Umbilical cord (tissue), 1 donor: ENCODE measurements at regions not wholly inside any gene's neighbourhood (a gene's known extent, or its start where the extent isn't known, plus 50 kb on each side); places are given as distances from the start of the nearest gene placed in this dataset.

Experiments
- DNase-seq: peaks from one replicate; pipeline ENCODE4 v3.0.0-alpha.2; 2015; ENCODE audit warnings: low spot score

DNA sequence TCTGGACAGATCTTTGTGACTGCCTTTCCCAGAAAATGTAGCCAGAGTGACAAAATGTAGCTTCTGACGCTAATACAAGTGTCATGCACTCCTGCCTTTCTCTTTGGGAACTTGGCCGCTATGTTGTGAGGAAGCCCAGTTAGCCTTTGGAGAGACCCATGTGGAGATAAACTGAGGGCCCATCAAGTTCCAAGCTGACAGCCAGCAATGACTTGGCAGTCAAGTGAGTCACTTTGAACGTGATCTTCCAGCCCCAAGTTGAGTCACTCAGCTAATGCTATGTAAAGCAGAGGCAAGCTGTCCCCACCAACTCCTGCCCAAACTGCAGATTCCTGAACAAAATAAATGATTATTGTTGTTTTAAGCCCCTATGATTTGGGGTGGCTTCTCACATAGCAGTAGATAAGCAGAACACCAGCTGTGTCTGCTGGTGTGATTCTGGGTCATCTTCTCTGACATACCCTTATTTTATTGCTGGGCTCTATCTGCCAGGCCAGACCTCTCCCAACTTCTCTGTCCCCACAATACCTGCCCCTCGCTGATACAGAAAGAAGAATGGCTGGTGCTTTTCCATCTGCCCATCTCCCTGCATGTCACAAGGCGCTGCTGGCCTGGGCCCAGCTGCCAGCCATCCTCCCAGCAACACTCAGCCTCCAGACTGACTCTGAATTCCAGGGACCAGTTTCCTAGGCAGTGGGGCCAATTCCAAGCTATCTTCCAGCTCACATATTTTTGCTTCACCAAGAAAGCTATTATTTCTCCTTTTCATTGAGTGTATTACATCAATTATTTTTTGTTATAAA lies 274.8 kb downstream of the LRFN2 start:
- no peak for DNase-seq

DNA sequence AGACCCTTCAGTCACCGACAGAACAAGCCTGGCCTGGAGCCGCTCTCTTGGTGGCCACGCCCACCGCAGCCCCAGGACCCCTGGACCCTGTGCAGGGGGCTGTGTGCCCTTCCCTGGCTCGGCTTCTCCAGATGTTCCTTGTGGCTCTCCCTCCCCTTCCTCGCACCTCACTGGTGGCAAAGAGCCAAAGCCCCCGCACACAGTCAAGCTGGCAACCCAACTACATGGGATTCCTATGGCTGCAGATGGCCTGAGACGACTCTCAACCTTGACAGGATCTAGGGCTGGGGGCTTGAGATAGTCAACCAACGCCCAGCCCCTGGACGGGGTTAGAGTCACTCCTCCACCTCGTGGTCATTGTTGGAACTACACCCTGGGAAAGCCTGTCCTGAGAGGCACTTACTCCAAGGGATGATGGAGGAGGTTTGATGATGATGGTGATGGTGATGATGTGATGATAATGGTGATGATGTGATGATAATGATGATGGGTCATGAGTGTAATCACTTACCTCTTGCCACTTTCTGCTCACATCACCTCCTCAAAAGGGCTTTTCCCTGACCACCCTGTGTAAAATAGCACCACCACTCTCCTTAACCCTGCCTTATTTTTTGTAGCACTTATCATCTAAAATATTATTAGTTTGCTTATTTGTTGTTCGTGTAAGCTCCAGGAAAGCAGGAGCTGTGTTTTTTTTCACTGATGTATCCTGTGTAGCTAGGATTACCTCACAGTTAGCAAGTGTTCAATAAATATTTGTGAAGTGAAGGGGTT lies 278.4 kb downstream of the LRFN2 start:
- peak; percentile 40 for DNase-seq

DNA sequence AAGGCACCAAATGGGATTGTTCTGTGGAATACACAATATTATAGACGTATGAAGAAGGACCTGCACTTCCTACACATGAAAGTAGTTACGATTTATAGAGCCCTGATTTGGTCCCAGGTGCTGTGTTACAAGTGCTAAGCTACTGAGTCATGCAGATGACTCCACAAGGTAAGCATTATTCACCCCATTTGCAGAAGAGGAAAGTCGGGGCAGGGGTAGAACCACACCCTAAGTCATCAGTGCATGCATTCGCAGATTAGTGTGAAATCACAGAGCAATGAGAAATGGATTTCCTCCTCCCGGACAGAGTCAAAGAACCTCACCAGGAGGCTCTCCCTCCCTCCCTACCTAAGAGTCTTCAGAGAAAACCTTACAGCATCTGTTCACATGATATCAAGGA lies 279.5 kb downstream of the LRFN2 start:
- no peak for DNase-seq

DNA sequence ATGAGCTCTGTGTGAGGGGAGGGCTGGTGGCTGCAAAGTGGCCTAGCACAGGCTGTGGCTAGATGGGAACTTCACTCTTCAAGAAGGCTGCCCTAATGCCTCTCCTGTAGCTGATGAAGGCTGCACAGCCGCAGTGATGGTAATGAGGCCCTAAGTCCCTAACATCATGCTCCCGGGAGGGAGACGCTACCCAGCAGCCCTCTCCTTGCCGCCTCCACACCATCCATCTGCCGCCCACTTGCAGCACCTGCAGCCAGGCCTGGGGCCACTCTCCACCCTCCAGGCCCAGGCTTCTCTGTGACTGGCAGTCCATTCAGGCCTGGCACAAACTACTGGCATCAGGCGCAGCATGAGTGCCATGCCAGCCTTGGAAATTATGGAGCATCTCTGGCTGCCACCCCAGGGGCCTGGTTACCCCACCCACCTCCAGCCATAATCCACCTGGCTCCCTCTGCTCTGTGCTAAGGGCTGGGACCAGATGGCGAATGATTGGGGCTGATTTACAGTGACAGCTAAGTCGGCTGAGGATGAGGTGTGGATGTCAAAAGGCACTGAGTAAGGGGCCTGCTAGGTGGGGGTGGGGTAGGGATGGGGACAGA lies 284.2 kb downstream of the LRFN2 start:
- no peak for DNase-seq

DNA sequence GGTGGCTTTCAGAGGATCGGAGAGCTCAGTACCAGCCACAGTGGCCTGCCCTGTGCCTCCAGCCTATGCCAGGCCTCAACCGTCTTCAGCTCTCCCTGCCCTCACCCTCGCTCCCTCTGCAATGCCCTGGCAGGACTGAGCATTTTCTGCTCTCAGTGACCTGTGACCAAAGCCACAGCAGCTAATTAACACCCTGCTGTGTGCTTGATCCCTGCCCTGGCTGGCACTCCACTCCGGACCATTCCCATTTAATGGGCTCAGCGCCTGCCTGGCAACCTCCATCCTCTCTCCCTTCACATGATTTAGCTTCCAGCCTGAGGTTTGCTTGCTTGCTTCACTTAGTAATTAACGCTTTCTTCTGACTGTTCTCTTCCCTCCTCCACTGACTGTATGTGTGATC lies 287.5 kb downstream of the LRFN2 start:
- no peak for DNase-seq

DNA sequence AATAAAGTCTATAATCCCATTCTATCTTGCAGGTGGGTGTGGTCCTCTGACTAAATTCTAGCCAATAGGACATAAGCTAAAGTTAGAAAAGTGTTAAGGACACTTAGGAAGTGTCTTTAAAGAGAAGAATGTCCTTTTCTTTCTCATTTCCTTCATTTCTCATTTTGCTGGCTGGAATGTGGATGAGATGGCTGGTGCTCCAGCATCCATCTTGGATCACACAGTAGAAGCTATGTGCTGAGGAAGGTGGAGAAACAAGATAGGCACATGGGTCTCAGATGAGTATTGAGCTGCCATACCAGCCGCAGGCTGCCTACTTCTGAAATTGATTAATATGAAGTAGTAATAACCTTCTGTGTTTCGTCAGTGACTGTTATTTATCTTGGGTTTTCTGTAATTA lies 289.0 kb downstream of the LRFN2 start:
- no peak for DNase-seq

DNA sequence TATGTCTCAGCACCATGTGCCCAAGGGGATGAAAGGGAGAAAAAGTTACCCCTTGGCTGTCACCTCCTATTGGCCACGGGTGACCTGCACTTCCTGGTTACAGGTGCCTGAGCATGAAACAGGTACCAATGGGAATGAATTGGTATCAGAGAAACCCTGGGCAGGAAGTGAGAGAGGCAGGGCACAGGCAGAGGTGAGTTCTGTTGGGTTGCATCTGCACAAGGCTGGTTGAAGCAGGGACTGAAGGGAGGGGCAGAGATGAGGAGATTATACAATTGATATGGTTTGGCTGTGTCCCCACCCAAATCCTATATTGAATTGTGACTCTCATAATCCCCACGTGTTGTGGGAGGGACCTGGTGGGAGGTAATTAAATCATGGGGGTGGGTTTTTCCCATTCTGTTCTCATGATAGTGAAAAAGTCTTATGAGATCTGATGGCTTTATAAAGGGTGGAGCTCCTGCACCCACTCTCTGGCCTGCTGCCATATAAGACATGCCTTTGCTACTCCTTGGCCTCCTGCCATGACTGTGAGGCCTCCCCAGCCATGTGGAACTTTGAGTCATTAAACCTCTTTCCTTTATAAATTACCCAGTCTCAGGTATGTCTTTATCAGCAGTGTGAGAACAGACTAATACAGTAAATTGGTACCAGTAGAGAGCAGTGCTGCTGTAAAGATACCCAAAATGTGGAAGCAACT lies 291.8 kb downstream of the LRFN2 start:
- peak; percentile 30 for DNase-seq

DNA sequence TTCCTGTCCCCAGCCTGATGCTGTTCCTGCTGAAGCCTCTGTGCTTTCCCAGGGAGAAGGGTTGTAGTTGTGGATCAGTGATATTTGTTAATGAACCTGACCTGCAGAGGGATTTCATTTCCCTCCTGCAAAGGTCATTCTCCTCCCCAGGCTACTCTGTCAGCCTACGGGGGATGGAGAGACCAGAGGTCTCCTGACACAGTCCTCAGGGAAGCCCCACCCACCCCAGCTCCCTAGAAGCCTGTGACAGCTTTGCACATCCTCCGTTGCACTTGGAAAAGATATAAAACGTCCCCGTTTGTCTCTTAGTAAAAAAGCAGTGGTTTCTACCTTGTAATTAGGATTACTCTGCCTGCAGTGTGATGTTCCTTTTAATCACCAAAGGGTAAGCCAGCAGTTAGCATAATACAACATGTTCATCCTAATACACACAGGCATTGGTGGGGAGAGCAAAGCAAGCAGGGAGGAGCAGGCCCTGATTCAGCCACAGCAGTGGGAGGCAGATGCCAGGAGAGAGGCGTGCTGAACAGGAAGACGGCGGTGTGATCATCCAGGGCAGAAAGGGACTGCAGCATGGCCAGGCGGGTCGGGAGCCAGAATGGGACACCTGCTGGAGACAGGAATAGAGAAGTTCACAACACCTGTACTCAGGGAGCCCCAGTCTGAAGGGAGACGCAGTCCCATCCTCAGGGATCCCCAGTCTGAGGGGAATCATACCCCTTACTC lies 293.5 kb downstream of the LRFN2 start:
- no peak for DNase-seq

DNA sequence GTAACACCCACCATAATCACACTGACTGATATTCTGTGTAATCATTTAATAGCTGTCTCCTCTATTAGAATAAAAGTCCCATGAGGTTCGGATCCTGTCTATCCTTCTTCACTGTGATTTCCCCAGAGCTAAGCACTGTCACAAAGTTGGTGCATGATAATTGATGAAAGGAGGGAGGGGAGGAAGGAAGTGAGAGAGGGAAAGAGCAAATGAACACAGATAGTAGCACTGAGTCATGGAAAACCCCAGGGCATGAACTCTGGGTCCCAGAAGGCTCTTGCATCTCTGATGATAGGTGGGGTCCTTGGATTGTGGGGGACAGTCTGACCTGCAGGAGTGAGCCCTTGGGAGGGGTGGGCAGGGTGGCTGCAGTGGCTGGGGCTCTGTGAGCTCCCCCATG lies 294.1 kb downstream of the LRFN2 start:
- no peak for DNase-seq

DNA sequence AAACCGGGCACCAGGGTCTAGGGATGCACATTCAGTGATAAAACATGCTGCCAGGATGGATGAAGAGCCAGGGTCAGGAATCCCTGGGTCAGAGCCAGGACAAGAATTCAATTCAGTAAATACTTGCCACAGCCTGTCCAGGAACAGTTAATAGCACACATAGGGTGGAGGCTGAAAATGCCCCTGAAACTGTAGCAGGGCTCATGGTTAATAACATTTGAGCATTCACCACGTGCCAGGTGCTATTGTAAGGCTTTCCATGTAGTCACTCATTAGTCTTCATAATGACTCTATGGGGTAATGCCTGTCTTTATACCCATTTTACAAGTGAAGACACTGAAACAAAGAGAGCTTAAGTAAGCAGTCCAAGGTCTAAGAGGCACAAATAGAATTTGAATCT lies 296.3 kb downstream of the LRFN2 start:
- DNase-seq = no peak

DNA sequence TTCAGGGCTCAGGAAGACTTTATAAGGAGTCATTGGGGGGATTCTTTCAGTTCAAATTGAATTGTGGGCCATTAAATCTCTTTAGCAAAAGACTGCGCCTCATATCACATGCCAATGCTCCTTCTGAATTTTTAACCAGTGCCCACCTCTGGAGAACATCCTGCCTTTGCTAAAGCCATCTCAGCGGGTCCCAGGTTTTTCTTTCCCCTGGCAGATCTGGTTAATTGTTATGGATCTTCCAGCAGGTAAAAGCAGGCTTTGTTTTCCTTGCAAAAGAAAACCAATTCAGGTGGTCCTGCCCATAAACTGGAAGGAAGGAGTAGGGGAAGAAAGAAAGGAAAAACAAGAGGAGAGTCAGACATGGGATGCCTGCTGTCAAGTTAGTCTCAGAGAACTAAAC lies 298.2 kb downstream of the LRFN2 start:
- DNase-seq = no peak

DNA sequence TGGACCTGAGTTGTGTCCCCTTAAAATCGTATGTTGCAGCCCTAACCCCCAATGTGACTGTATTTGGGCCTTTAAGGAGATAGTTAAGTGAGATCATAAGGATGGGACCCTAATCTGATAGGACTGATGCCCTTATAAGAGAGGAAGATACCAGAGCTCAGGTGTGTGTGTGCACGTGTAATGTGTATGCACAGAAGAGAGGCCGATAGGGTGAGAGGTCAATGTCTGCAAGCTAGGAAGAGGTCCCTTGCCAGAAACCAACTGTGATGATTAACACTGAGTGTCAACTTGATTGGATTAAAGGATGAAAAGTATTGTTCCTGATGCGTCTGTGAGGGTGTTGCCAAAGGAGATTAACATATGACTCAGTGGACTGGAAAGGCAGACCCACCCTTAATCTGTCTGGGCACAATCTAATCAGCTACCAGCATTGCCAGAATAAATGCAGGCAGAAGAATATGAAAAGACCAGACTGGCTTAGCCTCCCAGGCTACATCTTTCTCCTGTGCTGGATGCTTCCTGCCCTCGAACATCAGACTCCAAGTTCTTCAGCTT lies 299.8 kb downstream of the LRFN2 start:
- DNase-seq = no peak

DNA sequence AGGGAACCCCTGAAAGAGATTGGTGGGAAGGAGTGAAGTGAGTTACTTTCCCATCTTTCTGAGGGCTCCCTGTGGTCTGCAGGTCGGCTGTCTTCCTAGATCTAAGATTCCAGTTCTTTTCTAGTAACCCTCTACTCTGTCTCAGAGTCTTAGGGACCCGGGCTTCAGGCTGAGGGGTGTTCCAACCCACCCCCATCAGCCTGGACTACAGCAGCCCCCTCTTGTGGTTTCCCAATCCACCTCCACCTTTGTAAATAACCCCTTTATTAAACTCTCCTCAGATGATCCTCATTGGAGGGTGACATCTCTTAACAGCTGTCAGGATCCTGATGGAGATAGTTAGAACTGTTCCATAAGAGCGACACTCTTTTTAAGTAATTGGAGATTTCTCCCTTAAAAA lies 300.4 kb downstream of the LRFN2 start:
- no peak for DNase-seq

DNA sequence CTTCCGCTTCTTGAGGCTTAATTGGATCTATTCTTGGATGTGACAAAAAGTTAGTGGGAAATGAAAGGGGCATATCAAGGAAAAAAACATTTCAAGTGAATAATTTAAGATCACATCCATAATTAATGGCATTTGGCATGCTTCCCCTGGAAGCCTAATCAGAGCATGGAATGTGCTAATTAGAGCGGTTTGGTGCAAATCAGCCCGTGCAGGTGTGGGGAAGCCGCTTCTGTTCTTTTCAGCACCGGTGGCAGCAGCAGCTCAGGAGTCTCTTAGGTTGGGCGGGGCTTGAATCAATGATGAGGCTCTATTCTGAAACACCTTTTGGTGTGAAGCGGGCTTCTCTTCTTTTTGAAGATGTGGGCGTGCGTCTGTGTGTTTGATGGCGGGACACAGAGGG lies 301.2 kb downstream of the LRFN2 start:
- DNase-seq = no peak

DNA sequence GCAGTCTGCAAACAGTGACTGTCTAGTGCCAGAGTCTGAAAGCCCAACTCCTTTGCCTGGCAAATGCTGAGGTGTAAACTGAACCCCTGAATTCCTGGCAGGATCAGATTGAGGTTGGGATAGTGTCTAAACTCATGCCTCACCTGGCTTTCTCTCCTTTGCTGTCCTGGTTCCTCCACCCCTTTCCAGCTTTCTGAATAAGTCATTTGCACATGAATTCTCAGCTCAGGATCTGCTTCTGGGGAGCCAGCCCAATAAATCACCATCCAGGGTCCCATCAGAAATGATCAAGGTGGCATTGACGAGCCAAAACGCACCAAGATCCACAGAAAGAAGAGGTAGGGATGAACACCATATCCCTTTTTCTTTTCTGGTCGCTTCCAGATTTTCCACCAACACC lies 301.6 kb downstream of the LRFN2 start:
- DNase-seq = no peak

DNA sequence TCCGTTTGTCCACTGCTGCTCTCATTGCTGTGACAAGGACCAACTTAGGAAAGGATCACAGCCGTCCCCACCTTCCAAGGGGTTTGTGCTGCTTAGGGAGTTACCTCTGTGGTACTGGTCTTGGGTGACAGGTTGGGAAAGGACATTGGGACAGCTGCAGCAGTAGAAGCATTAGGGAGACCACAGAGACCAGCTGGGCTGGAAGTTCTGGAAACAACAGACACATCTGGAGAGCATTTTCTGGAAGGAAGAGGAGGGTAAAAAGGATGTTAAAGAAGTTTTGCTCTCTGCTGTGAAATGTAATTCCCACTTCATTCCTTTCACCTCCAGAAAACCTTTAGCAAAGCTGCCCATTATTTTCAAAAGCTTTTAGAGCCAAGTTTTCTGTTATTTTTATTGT lies 304.2 kb downstream of the LRFN2 start:
- no peak for DNase-seq

DNA sequence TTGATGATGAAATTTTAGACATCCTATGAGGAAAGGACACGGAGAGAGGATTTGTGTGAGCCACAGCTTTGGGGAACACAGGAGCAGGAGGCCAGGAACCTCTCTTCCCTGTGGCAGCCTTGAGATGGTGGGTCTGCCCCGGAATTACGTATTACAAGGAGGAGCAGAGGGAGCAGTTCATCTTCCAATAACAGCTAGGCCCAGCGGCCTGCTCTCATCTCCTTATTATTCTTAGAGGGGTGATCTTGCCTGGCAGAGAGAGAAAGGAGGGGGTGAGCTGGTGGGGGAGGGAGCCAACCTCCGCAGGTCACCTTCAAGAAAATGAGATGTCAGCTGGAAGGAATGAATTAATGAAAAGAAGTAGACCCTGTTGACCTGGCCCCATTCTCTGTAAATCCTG lies 305.8 kb downstream of the LRFN2 start:
- no peak for DNase-seq

DNA sequence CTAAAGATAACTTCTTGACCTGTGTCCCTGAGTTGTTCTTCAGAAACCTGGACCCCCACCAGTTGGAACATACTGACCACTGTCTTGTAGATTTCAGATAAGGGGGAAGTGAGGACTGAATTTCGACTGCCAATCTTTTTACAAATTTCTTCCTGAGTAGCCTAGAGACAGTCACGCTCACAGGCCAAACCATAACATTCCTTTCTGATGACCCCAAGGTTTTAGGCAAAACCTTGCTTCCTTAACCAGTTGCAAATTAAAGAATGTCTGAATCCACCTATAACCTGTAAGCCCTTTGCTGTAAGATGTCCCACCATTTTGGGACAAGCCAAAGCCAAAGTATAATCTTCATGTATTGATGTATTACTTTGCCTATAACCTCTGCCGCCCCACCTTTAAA lies 306.9 kb downstream of the LRFN2 start:
- no peak for DNase-seq

DNA sequence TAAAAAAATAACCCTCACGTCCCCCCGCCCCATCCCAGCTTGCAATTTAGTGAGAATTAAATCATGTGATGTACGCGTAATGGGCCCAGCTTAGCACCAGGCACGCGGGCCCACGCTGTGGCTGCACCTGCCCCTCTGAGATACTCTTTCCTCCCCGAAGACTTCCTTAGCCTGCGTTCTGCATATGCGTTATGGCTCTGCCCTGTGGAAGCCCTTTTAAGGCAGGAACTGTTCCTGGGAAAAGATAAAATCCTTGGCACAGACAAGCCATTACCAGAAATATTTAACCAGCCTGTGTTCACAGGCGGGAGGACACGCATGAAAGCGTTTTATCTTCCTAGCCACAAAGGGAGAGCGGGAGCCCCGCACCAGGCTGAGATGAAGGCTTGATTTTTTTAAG lies 311.0 kb downstream of the LRFN2 start:
- no peak for DNase-seq

DNA sequence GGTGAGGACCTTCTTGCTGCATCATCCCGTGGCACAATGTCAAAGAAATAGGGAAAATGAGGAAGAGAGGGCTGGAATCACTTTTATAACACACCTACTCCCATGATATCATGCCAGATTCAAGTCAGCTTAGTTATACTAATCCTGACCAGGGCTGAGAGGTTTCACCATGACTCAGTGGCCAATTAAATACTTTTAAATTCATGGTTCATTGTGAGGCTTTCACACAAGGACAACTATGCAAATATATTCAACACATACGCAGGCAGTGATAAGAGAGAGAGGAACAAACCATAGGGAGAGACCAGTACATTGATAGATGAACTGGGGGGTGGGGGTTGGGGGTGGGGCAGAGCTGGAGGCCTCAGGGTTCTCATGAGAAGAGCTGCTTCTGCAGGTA lies 313.1 kb downstream of the LRFN2 start:
- no peak for DNase-seq

DNA sequence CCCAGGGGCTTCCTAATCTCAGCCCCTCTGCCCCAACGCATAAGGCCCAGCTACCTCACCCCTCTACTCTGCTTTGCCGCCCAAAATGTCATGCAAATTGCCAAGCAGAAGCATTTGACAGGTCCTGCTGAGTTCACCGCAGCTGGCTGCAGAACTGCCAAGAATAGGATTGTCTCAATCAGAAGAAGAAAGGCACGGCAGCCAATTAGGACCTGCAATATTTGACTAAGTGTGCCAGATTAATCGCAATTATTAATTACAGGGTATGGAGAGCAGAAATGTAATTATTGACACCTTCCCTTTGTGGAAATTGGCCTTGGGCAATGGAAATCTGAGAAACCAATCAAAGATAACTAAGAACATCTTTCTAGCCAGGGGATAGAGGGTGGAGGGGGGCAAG lies 318.6 kb downstream of the LRFN2 start:
- no peak for DNase-seq
